Esophagus muscularis mucosa (tissue), 3 donors: ENCODE measurements at regions not wholly inside any gene's neighbourhood (a gene's known extent, or its start where the extent isn't known, plus 50 kb on each side); places are given as distances from the start of the nearest gene placed in this dataset.

Experiments used
- CTCF ChIP-seq, 3 experiments: fragments of 200-600 bp in 2 of 3; fragments of 450-650 bp in 1 of 3; sonication (generic) in 2 of 3; IDR thresholded peaks; one replicate each; pipeline ENCODE4 v1.5.1; 2017 to 2019; ENCODE audit warnings: antibody characterized with exemption in 3 of 3, mild to moderate bottlenecking in 2 of 3, moderate library complexity in 1 of 3
- POLR2A ChIP-seq: fragments of 450-650 bp; IDR thresholded peaks from one replicate; pipeline ENCODE4 v1.6.1; 2017; ENCODE audit warnings: antibody characterized with exemption, moderate library complexity, mild to moderate bottlenecking, low read depth

GRCh38 chr13:82701020-82701419, 1181.3 kb downstream of the SLITRK1 start:
- TF ChIP-seq POLR2A (no peak), CTCF (IDR thresholded peaks at IDR 0.05) (no peak)
